ENCODE measurements at regions not wholly inside any gene's neighbourhood (a gene's known extent, or its start where the extent isn't known, plus 50 kb on each side); places are given as distances from the start of the nearest gene placed in this dataset.

DNA sequence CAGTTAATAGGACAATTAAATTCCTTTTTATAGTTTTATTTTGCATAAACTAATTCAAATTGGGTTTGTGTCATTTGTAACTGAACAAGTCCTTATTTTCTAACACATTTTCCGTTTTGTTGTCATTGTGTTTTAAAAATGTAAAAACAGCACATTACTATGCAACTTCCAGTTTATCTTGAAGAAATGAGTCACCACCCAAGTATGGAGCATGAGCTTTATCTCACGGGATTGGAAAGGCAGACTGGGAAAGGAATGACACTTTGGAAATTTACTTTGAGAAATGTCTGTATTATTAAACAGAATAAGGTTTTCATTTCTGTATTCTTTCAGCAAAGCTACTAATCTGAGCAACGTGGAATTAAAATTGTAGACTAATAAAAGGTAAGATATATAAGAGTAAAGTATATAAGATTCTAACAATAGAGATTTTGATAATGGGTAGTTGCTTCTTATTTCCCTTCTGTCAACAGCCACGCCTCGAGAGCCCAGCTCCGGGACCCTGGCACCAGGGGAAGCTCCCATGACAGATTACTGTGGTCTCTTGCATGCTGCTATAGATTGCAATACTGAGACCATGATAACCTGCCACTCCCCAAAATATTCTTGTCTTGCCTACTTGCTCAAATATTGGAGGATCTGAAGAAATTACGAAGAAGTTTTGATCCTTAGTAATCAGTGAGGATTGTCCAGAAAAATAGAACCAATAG is 433.1 kb downstream of the CHSY3 start:
- Histone ChIP-seq H2BK120ac (replicated peaks; ENCODE audit: low read depth, low read length) (no peak overlapping the region), H2AK5ac (ENCODE audit: low read depth, low read length) (no peak overlapping the region), H3K4me2 (ENCODE audit: insufficient read depth in 1 of 2, low read depth in 2 of 2, low read length in 2 of 2) (no peak overlapping the region), H4K20me1 (replicated peaks in 1 of 2; ENCODE audit: control insufficient read depth in 1 of 2, insufficient read depth in 2 of 2, low read length in 2 of 2) (no peaks in the 10 kb centered on the region), H3K23me2 (ENCODE audit: low read depth, low read length) (peaks cover 2% of the 10 kb centered on the region; the same call in 1 of the 2 replicates), H3K4ac (replicated peaks; ENCODE audit: insufficient read length, low read depth, low read length) (no peak overlapping the region), H3K56ac (replicated peaks; ENCODE audit: insufficient read length, low read depth, low read length) (no peak overlapping the region), H3K9me3 (ENCODE audit: insufficient read depth in 2 of 2, low read depth in 1 of 2, low read length in 1 of 2) (no peaks in the 10 kb centered on the region), H3K36me3 (ENCODE audit: control insufficient read depth in 2 of 4, insufficient read depth in 4 of 4, low read length in 3 of 4) (no peaks in the 10 kb centered on the region), H3K4me1 (replicated peaks in 1 of 4; ENCODE audit: control insufficient read depth in 3 of 4, insufficient read depth in 4 of 4, low read length in 3 of 4) (no peaks in the 10 kb centered on the region), H2AFZ (ENCODE audit: low read length) (no peak overlapping the region), H4K5ac (ENCODE audit: insufficient read length, low read depth, low read length) (no peak overlapping the region), H3K9ac (replicated peaks in 1 of 4; ENCODE audit: extremely low read depth in 1 of 4, low read depth in 3 of 4, low read length in 3 of 4) (no peak overlapping the region), H3K18ac (ENCODE audit: extremely low read depth, low read length) (no peak overlapping the region), H3K14ac (ENCODE audit: insufficient read length) (no peak overlapping the region), H2BK5ac (ENCODE audit: low read depth, low read length) (no peak overlapping the region), H4K91ac (replicated peaks; ENCODE audit: insufficient read length, low read length) (no peak overlapping the region), H3K4me3 (ENCODE audit: extremely low read depth in 1 of 4, insufficient read depth in 2 of 4, low read depth in 3 of 4, low read length in 4 of 4) (no peak overlapping the region), H2BK12ac (ENCODE audit: low read depth, low read length) (no peak overlapping the region), H3K79me2 (ENCODE audit: control insufficient read depth in 1 of 2, insufficient read depth in 2 of 2, low read length in 2 of 2) (no peaks in the 10 kb centered on the region), H3K79me1 (ENCODE audit: low read depth, low read length) (no peaks in the 10 kb centered on the region), H3K27me3 (replicated peaks in 1 of 4; ENCODE audit: control insufficient read depth in 3 of 4, extremely low read depth in 1 of 4, insufficient read depth in 3 of 4, low read length in 3 of 4) (no peaks in the 10 kb centered on the region), H3K27ac (ENCODE audit: low read depth, low read length) (no peak overlapping the region), H4K8ac (ENCODE audit: extremely low read depth, insufficient read depth, low read length) (no peak overlapping the region), H3K23ac (ENCODE audit: insufficient read length) (no peak overlapping the region), H2BK20ac (ENCODE audit: low read length) (no peak overlapping the region), H2BK15ac (ENCODE audit: low read length) (no peak overlapping the region)
- TF ChIP-seq JUND (IDR thresholded peaks at IDR 0.05; ENCODE audit: low read length) = peak; percentile 57; the same call in 1 of the 2 replicates
- no peak for TF ChIP-seq EGR1 (IDR thresholded peaks at IDR 0.05; ENCODE audit: borderline replicate concordance, low read depth, low read length)
- CTCF ChIA-PET (ENCODE audit: partially characterized antibody) = no interaction called here
- DNase-seq (ENCODE audit: low read depth in 1 of 2, low spot score in 2 of 2) (no peak), FAIRE-seq (no peak)
- POLR2A ChIA-PET (ENCODE audit: partially characterized antibody) = no interaction called here
- WGBS, 2 experiments (ENCODE audit: extremely low coverage in 1 of 2, insufficient coverage in 1 of 2, insufficient read length in 1 of 2, insufficient replicate concordance in 2 of 2, low coverage in 1 of 2, low lambda C conversion rate in 2 of 2, missing lambda C conversion rate in 1 of 2) = 76% methylated on average over 7 of the region's 7 CpGs; no CpG with 5 or more reads in 1 of the 2 experiments

Data from H1 (cell line).